ENCODE measurements at regions not wholly inside any gene's neighbourhood (a gene's known extent, or its start where the extent isn't known, plus 50 kb on each side); places are given as distances from the start of the nearest gene placed in this dataset.

- no peaks in the 10 kb centered on the region for H3K27me3 ChIP-seq (ENCODE audit: insufficient read depth, low read length, poor library complexity, severe bottlenecking)
- Mint-ChIP-seq H3K4me3 (no peak overlapping the region), H3K9me3 (peaks cover 0 to 2% (median 0%) of the 10 kb centered on the region in 5 donors), H3K36me3 (no peaks in the 10 kb centered on the region), H3K27me3 (peaks cover 13 to 26% of the 10 kb centered on the region in 2 donors), H3K4me1 (no peaks in the 10 kb centered on the region), H3K27ac (no peak overlapping the region)
- no peaks in the 10 kb centered on the region for H3K9me3 ChIP-seq (ENCODE audit: low read length)
- no peak overlapping the region for H3K4me3 ChIP-seq (ENCODE audit: low read length)
- ChIA-PET POLR2A (no interaction called here), CTCF (no interaction called here)
- no peak overlapping the region for H3K27ac ChIP-seq (ENCODE audit: low read depth, low read length)
- H3K36me3 ChIP-seq (ENCODE audit: insufficient read depth, low read length) = no peaks in the 10 kb centered on the region
- DNase-seq = no peak
- no peaks in the 10 kb centered on the region for H3K4me1 ChIP-seq (ENCODE audit: insufficient read depth, low read length)
Observed at GRCh38 chr22:48205161-48205560, 1442.7 kb downstream of the TBC1D22A start.

GRCh38 chr22:48204296-48204695 is 1441.8 kb downstream of the TBC1D22A start:
- Histone ChIP-seq H3K27me3 (ENCODE audit: insufficient read depth, low read length, poor library complexity, severe bottlenecking) (no peaks in the 10 kb centered on the region), H3K36me3 (ENCODE audit: insufficient read depth, low read length) (no peaks in the 10 kb centered on the region), H3K27ac (ENCODE audit: low read depth, low read length) (no peak overlapping the region), H3K9me3 (ENCODE audit: low read length) (no peaks in the 10 kb centered on the region), H3K4me3 (ENCODE audit: low read length) (no peak overlapping the region), H3K4me1 (ENCODE audit: insufficient read depth, low read length) (no peaks in the 10 kb centered on the region)
- POLR2A ChIA-PET = no interaction called here
- Mint-ChIP-seq H3K27me3 (peaks cover 12 to 23% of the 10 kb centered on the region in 2 donors), H3K36me3 (no peaks in the 10 kb centered on the region), H3K4me3 (no peak overlapping the region), H3K4me1 (no peaks in the 10 kb centered on the region), H3K27ac (no peak overlapping the region), H3K9me3 (peaks cover 0 to 2% (median 0%) of the 10 kb centered on the region in 5 donors)
- DNase-seq = no peak
- CTCF ChIA-PET = no interaction called here

DNA sequence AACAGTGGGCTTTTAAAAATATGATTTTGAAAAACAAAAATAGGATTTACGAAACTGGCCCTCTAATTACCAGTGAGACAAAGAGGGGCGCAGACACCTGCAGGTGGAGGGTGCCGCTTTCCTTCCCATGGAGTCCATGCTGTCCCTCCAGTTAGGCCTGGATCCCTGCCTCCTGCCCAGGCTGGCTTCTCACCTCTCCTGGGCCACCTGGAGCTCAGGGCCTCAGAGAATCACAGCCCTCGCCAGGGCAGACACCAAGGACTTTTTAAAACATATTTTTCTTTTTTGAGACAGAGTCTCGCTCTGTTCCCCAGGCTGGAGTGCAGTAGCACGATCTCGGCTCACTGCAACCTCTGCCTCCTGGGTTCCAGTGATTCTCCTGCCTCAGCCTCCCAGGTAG is 1437.2 kb downstream of the TBC1D22A start:
- ChIA-PET CTCF (no interaction called here), POLR2A (no interaction called here)
- no peak for DNase-seq
- H3K9me3 Mint-ChIP-seq = peaks cover 0 to 2% (median 0%) of the 10 kb centered on the region in 5 donors
- Histone ChIP-seq H3K4me3 (ENCODE audit: low read length) (no peak overlapping the region), H3K9me3 (ENCODE audit: low read length) (no peaks in the 10 kb centered on the region), H3K27me3 (ENCODE audit: insufficient read depth, low read length, poor library complexity, severe bottlenecking) (no peaks in the 10 kb centered on the region), H3K36me3 (ENCODE audit: insufficient read depth, low read length) (no peaks in the 10 kb centered on the region), H3K4me1 (ENCODE audit: insufficient read depth, low read length) (no peaks in the 10 kb centered on the region), H3K27ac (ENCODE audit: low read depth, low read length) (no peak overlapping the region)
- H3K27ac Mint-ChIP-seq = no peak overlapping the region
- peaks cover 0 to 5% (median 0%) of the 10 kb centered on the region in 3 donors for H3K36me3 Mint-ChIP-seq
- peaks cover 16 to 51% of the 10 kb centered on the region in 2 donors for H3K27me3 Mint-ChIP-seq
- H3K4me3 Mint-ChIP-seq = no peak overlapping the region
- no peaks in the 10 kb centered on the region for H3K4me1 Mint-ChIP-seq

GRCh38 chr22:48198489-48199459 is 1436.3 kb downstream of the TBC1D22A start:
- Histone ChIP-seq H3K27ac (ENCODE audit: low read depth, low read length) (no peak overlapping the region), H3K27me3 (ENCODE audit: insufficient read depth, low read length, poor library complexity, severe bottlenecking) (no peaks in the 10 kb centered on the region), H3K36me3 (ENCODE audit: insufficient read depth, low read length) (no peaks in the 10 kb centered on the region), H3K9me3 (ENCODE audit: low read length) (no peaks in the 10 kb centered on the region), H3K4me3 (ENCODE audit: low read length) (no peak overlapping the region), H3K4me1 (ENCODE audit: insufficient read depth, low read length) (no peaks in the 10 kb centered on the region)
- Mint-ChIP-seq H3K4me3 (no peak overlapping the region), H3K9me3 (peaks cover 0 to 3% (median 0%) of the 10 kb centered on the region in 5 donors), H3K27me3 (peaks cover 16 to 52% of the 10 kb centered on the region in 2 donors), H3K27ac (peak overlapping the region in 1 of 8 donors; percentile 88), H3K4me1 (no peaks in the 10 kb centered on the region), H3K36me3 (peaks cover 0 to 5% (median 0%) of the 10 kb centered on the region in 3 donors)
- no peak for DNase-seq
- POLR2A ChIA-PET = no interaction called here
- CTCF ChIA-PET = no interaction called here

DNA sequence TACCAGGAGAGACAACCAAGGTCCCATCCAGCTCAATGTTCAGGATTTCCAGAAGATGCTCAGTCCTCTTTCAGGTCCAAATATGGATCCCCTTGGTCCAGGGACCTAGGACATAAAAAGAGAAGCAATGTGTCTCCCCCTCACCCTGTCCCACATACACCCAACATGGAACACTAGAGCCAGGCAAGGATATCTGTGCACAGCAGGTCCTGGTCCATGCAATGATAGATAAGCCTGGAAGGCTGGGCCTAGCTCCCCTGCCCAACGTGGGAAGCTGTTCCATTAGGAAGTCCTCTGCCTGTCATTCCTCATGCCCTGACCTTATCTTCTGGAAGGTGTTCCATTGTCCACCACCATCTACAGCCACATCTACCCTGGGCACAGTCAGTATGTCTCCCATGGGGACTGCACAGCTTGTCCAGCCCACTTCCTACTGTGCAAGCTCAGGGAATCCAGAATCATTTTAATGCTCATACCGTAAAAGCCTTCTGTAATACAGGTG is 1434.8 kb downstream of the TBC1D22A start:
- no peaks in the 10 kb centered on the region for H3K4me1 ChIP-seq (ENCODE audit: insufficient read depth, low read length)
- peaks cover 5 to 13% (median 6%) of the 10 kb centered on the region in 5 donors for H3K9me3 Mint-ChIP-seq
- no peaks in the 10 kb centered on the region for H3K36me3 ChIP-seq (ENCODE audit: insufficient read depth, low read length)
- no peak overlapping the region for H3K27ac ChIP-seq (ENCODE audit: low read depth, low read length)
- ChIA-PET CTCF (no interaction called here), POLR2A (no interaction called here)
- H3K4me3 ChIP-seq (ENCODE audit: low read length) = no peak overlapping the region
- DNase-seq = no peak
- no peaks in the 10 kb centered on the region for H3K27me3 ChIP-seq (ENCODE audit: insufficient read depth, low read length, poor library complexity, severe bottlenecking)
- H3K4me1 Mint-ChIP-seq = no peaks in the 10 kb centered on the region
- peaks cover 14 to 47% of the 10 kb centered on the region in 2 donors for H3K27me3 Mint-ChIP-seq
- no peak overlapping the region for H3K4me3 Mint-ChIP-seq
- peaks cover 0 to 8% (median 0%) of the 10 kb centered on the region in 3 donors for H3K36me3 Mint-ChIP-seq
- H3K27ac Mint-ChIP-seq = no peak overlapping the region
- no peaks in the 10 kb centered on the region for H3K9me3 ChIP-seq (ENCODE audit: low read length)

DNA sequence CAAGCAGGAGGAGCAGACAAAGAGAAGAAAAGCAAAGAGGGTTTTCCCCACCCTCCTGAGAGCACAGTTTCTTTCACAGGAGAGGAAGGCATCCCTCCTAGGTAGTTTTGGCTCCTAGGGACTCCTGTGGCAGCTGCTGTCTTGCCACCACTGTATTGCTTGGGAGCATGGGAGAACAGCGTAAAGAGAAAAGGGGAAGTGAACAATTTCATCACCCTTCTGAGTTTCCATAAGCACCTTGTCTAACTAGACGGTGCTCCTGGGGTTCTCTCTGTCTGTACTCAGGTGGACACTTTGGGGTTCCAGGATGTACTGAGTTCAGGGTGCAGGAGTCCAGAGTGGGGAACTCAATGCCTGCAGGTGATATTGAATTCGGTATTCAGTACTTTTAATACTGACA is 1430.5 kb downstream of the TBC1D22A start:
- no peaks in the 10 kb centered on the region for H3K9me3 ChIP-seq (ENCODE audit: low read length)
- no peaks in the 10 kb centered on the region for H3K36me3 ChIP-seq (ENCODE audit: insufficient read depth, low read length)
- H3K27me3 ChIP-seq (ENCODE audit: insufficient read depth, low read length, poor library complexity, severe bottlenecking) = no peaks in the 10 kb centered on the region
- no peak for DNase-seq
- H3K4me1 ChIP-seq (ENCODE audit: insufficient read depth, low read length) = no peaks in the 10 kb centered on the region
- Mint-ChIP-seq H3K9me3 (peaks cover 23 to 36% (median 31%) of the 10 kb centered on the region in 5 donors), H3K4me3 (no peak overlapping the region), H3K4me1 (peaks cover 3 to 11% (median 10%) of the 10 kb centered on the region in 3 donors), H3K27me3 (peaks cover 8 to 30% of the 10 kb centered on the region in 2 donors), H3K36me3 (peaks cover 0 to 27% (median 2%) of the 10 kb centered on the region in 3 donors), H3K27ac (no peak overlapping the region)
- ChIA-PET POLR2A (no interaction called here), CTCF (no interaction called here)
- no peak overlapping the region for H3K4me3 ChIP-seq (ENCODE audit: low read length)
- no peak overlapping the region for H3K27ac ChIP-seq (ENCODE audit: low read depth, low read length)

DNA sequence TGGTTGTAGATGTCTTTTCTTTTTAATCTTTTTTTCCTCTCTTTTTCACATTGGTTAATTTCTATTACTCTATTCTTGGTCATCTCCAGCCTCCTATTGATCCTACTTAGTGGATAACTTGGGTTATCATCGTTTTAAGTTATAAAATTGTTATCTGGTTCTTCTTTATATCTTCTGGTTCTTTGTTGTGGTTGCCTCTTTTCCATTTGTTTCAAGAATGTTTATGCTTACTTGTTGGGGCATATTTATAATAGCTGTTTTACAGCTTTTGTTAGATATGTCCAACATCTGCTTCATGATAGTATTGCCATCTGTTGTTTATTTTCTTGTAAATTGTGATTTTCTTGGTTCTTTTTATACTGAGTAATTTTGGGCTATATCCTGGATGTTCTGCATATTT is 1429.6 kb downstream of the TBC1D22A start:
- no peaks in the 10 kb centered on the region for H3K27me3 ChIP-seq (ENCODE audit: insufficient read depth, low read length, poor library complexity, severe bottlenecking)
- ChIA-PET CTCF (no interaction called here), POLR2A (no interaction called here)
- no peak overlapping the region for H3K4me3 Mint-ChIP-seq
- H3K36me3 Mint-ChIP-seq = peaks cover 0 to 27% (median 2%) of the 10 kb centered on the region in 3 donors
- no peak overlapping the region for H3K27ac Mint-ChIP-seq
- no peak for DNase-seq
- peaks cover 6 to 16% (median 15%) of the 10 kb centered on the region in 3 donors for H3K4me1 Mint-ChIP-seq
- H3K27ac ChIP-seq (ENCODE audit: low read depth, low read length) = no peak overlapping the region
- peaks cover 23 to 36% (median 31%) of the 10 kb centered on the region in 5 donors for H3K9me3 Mint-ChIP-seq
- no peaks in the 10 kb centered on the region for H3K36me3 ChIP-seq (ENCODE audit: insufficient read depth, low read length)
- peaks cover 5 to 22% of the 10 kb centered on the region in 2 donors for H3K27me3 Mint-ChIP-seq
- H3K4me1 ChIP-seq (ENCODE audit: insufficient read depth, low read length) = no peaks in the 10 kb centered on the region
- H3K4me3 ChIP-seq (ENCODE audit: low read length) = no peak overlapping the region
- H3K9me3 ChIP-seq (ENCODE audit: low read length) = no peaks in the 10 kb centered on the region

DNA sequence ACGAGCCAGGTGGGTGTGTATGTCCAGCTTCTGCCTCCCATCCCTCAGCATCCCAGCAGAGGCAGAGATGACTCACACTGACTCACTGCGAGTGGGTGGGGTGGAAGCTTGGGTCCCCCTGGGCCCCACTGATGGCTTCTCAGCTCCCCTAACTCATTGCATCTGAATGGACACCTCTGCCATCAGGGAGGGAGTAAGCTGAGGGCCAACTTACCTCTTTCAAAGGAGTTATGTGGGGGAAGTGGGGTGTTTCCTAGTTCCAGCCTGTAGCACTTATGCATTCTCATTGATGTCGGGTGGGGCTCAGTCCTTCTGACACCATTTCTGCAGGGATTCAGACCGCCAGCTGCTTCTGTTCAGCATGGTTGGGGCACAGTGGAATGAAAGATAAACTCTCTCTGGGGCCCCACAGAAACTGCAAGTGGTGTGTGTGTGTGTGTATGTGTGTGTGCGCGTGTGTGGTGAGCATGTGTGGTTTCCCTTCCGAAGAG is 1425.8 kb downstream of the TBC1D22A start:
- H3K9me3 ChIP-seq (ENCODE audit: low read length) = no peaks in the 10 kb centered on the region
- ChIA-PET POLR2A (no interaction called here), CTCF (no interaction called here)
- Mint-ChIP-seq H3K4me1 (peaks cover 29 to 41% (median 41%) of the 10 kb centered on the region in 3 donors), H3K9me3 (peaks cover 23 to 32% (median 28%) of the 10 kb centered on the region in 5 donors), H3K27me3 (peaks cover 0 to 3% of the 10 kb centered on the region in 2 donors), H3K36me3 (peaks cover 0 to 22% (median 2%) of the 10 kb centered on the region in 3 donors), H3K27ac (peak overlapping the region in 2 of 8 donors; percentile 2 to 4), H3K4me3 (peak overlapping the region; percentile 4 to 67 (median 19))
- H3K27ac ChIP-seq (ENCODE audit: low read depth, low read length) = no peak overlapping the region
- H3K27me3 ChIP-seq (ENCODE audit: insufficient read depth, low read length, poor library complexity, severe bottlenecking) = no peaks in the 10 kb centered on the region
- H3K36me3 ChIP-seq (ENCODE audit: insufficient read depth, low read length) = no peaks in the 10 kb centered on the region
- no peak overlapping the region for H3K4me3 ChIP-seq (ENCODE audit: low read length)
- peak in 3 of 5 donors; percentile 15 to 62 (median 19) for DNase-seq
- peaks cover 5% of the 10 kb centered on the region for H3K4me1 ChIP-seq (ENCODE audit: insufficient read depth, low read length)

All from CD8-positive, alpha-beta memory T cell (primary cell).